HFF-Myc (cell line): ENCODE measurements at regions not wholly inside any gene's neighbourhood (a gene's known extent, or its start where the extent isn't known, plus 50 kb on each side); places are given as distances from the start of the nearest gene placed in this dataset.
"Not testable (repeated sequence)": the region's sequence is repeated elsewhere in the genome, so short reads cannot be mapped to it uniquely, and the experiment has no call there.

Experiments
- DNase-seq: peaks from one replicate; pipeline ENCODE4 v3.0.0-alpha.2; 2011; ENCODE audit warnings: low read depth; ENCODE audit errors: extremely low read depth
- H3K4me3 ChIP-seq: replicated peaks from 2 replicates; pipeline ENCODE4 v1.5.1; 2011; ENCODE audit warnings: low read depth, mild to moderate bottlenecking, control low read depth, low read length
- CTCF ChIP-seq: IDR thresholded peaks from 2 replicates; pipeline ENCODE4 v1.5.1; 2012; ENCODE audit warnings: mild to moderate bottlenecking, low read depth, low read length, control low read depth; ENCODE audit errors: missing control alignments

- H3K4me3 ChIP-seq = no peak overlapping the region
- DNase-seq = no peak
- no peak for TF ChIP-seq CTCF
Measured at GRCh38 chr2:53610260-53610659, 157.3 kb upstream of the CHAC2 start.

GRCh38 chr2:53609551-53609950 is 158.1 kb upstream of the CHAC2 start:
- H3K4me3 ChIP-seq = no peak overlapping the region
- no peak for DNase-seq
- TF ChIP-seq CTCF = no peak

GRCh38 chr2:53608293-53608692 is 159.3 kb upstream of the CHAC2 start:
- H3K4me3 ChIP-seq = no peak overlapping the region
- DNase-seq = no peak
- no peak for TF ChIP-seq CTCF

GRCh38 chr2:53600815-53601214 is 166.8 kb upstream of the CHAC2 start:
- H3K4me3 ChIP-seq = no peak overlapping the region
- DNase-seq = no peak
- TF ChIP-seq CTCF = no peak

GRCh38 chr2:53586733-53587612 is 180.6 kb upstream of the CHAC2 start:
- not testable (repeated sequence) for H3K4me3 ChIP-seq, DNase-seq

GRCh38 chr2:53584986-53585385 is 182.6 kb upstream of the CHAC2 start:
- no peak overlapping the region for H3K4me3 ChIP-seq
- DNase-seq = no peak
- TF ChIP-seq CTCF = no peak

- H3K4me3 ChIP-seq = no peak overlapping the region
- DNase-seq = no peak
- TF ChIP-seq CTCF = no peak
Measured at GRCh38 chr2:53583583-53583982, 184.0 kb upstream of the CHAC2 start.
